ENCODE measurements at regions not wholly inside any gene's neighbourhood (a gene's known extent, or its start where the extent isn't known, plus 50 kb on each side); places are given as distances from the start of the nearest gene placed in this dataset.

GRCh38 chr3:87175732-87176131 lies 51.4 kb upstream of the CHMP2B start:
- no peak for DNase-seq (ENCODE audit: low read depth in 2 of 2)

GRCh38 chr3:87173776-87174175 lies 53.3 kb upstream of the CHMP2B start:
- no peak for DNase-seq (ENCODE audit: low read depth in 2 of 2)

- no peak for DNase-seq (ENCODE audit: low read depth in 2 of 2)
Measured at GRCh38 chr3:87173071-87173470, 54.0 kb upstream of the CHMP2B start.

- DNase-seq (ENCODE audit: low read depth in 2 of 2) = peak in 1 of 2 experiments; percentile 2
Measured at GRCh38 chr3:87167628-87168456, 59.3 kb upstream of the CHMP2B start.

- no peak for DNase-seq (ENCODE audit: low read depth in 2 of 2)
Measured at GRCh38 chr3:87164245-87164644, 62.9 kb upstream of the CHMP2B start.

- DNase-seq (ENCODE audit: low read depth in 2 of 2) = no peak
Measured at GRCh38 chr3:87161851-87162250, 65.3 kb upstream of the CHMP2B start.

GRCh38 chr3:87161417-87161816 lies 65.7 kb upstream of the CHMP2B start:
- no peak for DNase-seq (ENCODE audit: low read depth in 2 of 2)

- no peak for DNase-seq (ENCODE audit: low read depth in 2 of 2)
Measured at GRCh38 chr3:87161013-87161412, 66.1 kb upstream of the CHMP2B start.

GRCh38 chr3:87158823-87159222 lies 68.3 kb upstream of the CHMP2B start:
- no peak for DNase-seq (ENCODE audit: low read depth in 2 of 2)

- DNase-seq (ENCODE audit: low read depth in 2 of 2) = no peak
Measured at GRCh38 chr3:87148020-87148419, 79.1 kb upstream of the CHMP2B start.

GRCh38 chr3:87147562-87147961 lies 79.5 kb upstream of the CHMP2B start:
- no peak for DNase-seq (ENCODE audit: low read depth in 2 of 2)

GRCh38 chr3:87145553-87145952 lies 81.6 kb upstream of the CHMP2B start:
- no peak for DNase-seq (ENCODE audit: low read depth in 2 of 2)

GRCh38 chr3:87136066-87136596 lies 91.0 kb upstream of the CHMP2B start:
- no peak for DNase-seq (ENCODE audit: low read depth in 2 of 2)

- DNase-seq (ENCODE audit: low read depth in 2 of 2) = no peak
Measured at GRCh38 chr3:87135412-87135811, 91.7 kb upstream of the CHMP2B start.

GRCh38 chr3:87132801-87133200 lies 94.3 kb upstream of the CHMP2B start:
- DNase-seq (ENCODE audit: low read depth in 2 of 2) = no peak

- DNase-seq (ENCODE audit: low read depth in 2 of 2) = no peak
Measured at GRCh38 chr3:87128006-87128405, 99.1 kb upstream of the CHMP2B start.

- no peak for DNase-seq (ENCODE audit: low read depth in 2 of 2)
Measured at GRCh38 chr3:87127281-87127680, 99.8 kb upstream of the CHMP2B start.

GRCh38 chr3:87126321-87126720 lies 100.8 kb upstream of the CHMP2B start:
- DNase-seq (ENCODE audit: low read depth in 2 of 2) = no peak

GRCh38 chr3:87125116-87125515 lies 102.0 kb upstream of the CHMP2B start:
- no peak for DNase-seq (ENCODE audit: low read depth in 2 of 2)

GRCh38 chr3:87122766-87123165 lies 104.3 kb upstream of the CHMP2B start:
- no peak for DNase-seq (ENCODE audit: low read depth in 2 of 2)

- DNase-seq (ENCODE audit: low read depth in 2 of 2) = no peak
Measured at GRCh38 chr3:87121856-87122255, 105.3 kb upstream of the CHMP2B start.

GRCh38 chr3:87120881-87121280 lies 106.2 kb upstream of the CHMP2B start:
- no peak for DNase-seq (ENCODE audit: low read depth in 2 of 2)

- no peak for DNase-seq (ENCODE audit: low read depth in 2 of 2)
Measured at GRCh38 chr3:87120236-87120635, 106.9 kb upstream of the CHMP2B start.

- DNase-seq (ENCODE audit: low read depth in 2 of 2) = no peak
Measured at GRCh38 chr3:87109465-87109864, 117.6 kb upstream of the CHMP2B start.

Data from stimulated activated CD4-positive, alpha-beta T cell treated with anti-CD3 and anti-CD28 coated beads, Interleukin-12 subunit alpha, Interleukin-12 subunit beta, amount 100 ng/mL, for 24 hours (primary cell).